ENCODE measurements at regions not wholly inside any gene's neighbourhood (a gene's known extent, or its start where the extent isn't known, plus 50 kb on each side); places are given as distances from the start of the nearest gene placed in this dataset.
A peak's percentile ranks its signal among the peaks of the same experiment; 100 is the strongest.

- TF ChIP-seq JARID2 (CRISPR knock-in tag; IDR thresholded peaks at IDR 0.05; ENCODE audit: insufficient replicate concordance), result no peak
- no peak for TF ChIP-seq ZNF776 (CRISPR knock-in tag; IDR thresholded peaks at IDR 0.05)
- no peak for TF ChIP-seq PHF5A (CRISPR knock-in tag; IDR thresholded peaks at IDR 0.05; ENCODE audit: low read depth, unreplicated experiment)
- peak; percentile 70 for TF ChIP-seq NFIC (IDR thresholded peaks at IDR 0.05; ENCODE audit: low read length)
- TF ChIP-seq RFXAP (CRISPR knock-in tag; IDR thresholded peaks at IDR 0.05; ENCODE audit: borderline replicate concordance), result no peak
- TF ChIP-seq RFX5 (IDR thresholded peaks at IDR 0.05; ENCODE audit: low read depth, low read length), result no peak
- no peak for TF ChIP-seq ZNF703 (CRISPR knock-in tag; IDR thresholded peaks at IDR 0.05; ENCODE audit: borderline replicate concordance)
- no peak for TF ChIP-seq ZMAT5 (CRISPR knock-in tag; IDR thresholded peaks at IDR 0.05; ENCODE audit: borderline replicate concordance, low read depth)
- no peak for TF ChIP-seq ZNF335 (CRISPR knock-in tag; IDR thresholded peaks at IDR 0.05)
- no peak for TF ChIP-seq ZC3H13 (CRISPR knock-in tag; IDR thresholded peaks at IDR 0.05)
- TF ChIP-seq ZNF552 (CRISPR knock-in tag; IDR thresholded peaks at IDR 0.05; ENCODE audit: borderline replicate concordance), result no peak
- no peak for TF ChIP-seq PCBP1 (IDR thresholded peaks at IDR 0.05; ENCODE audit: borderline replicate concordance, low read depth, low read length)
- TF ChIP-seq FOXP4 (CRISPR knock-in tag; IDR thresholded peaks at IDR 0.05), result peak; percentile 76
- TF ChIP-seq ZNF558 (CRISPR knock-in tag; IDR thresholded peaks at IDR 0.05; ENCODE audit: borderline replicate concordance), result no peak
- no peak for TF ChIP-seq KMT2A (CRISPR knock-in tag; IDR thresholded peaks at IDR 0.05)
- no peak for TF ChIP-seq MIER2 (CRISPR knock-in tag; IDR thresholded peaks at IDR 0.05)
- no peak for TF ChIP-seq POGK (CRISPR knock-in tag; conservative IDR thresholded peaks at IDR 0.05)
- TF ChIP-seq PAXIP1 (CRISPR knock-in tag; conservative IDR thresholded peaks at IDR 0.05), result peak; percentile 68
- no peak for TF ChIP-seq ZFP91 (CRISPR knock-in tag; IDR thresholded peaks at IDR 0.05; ENCODE audit: borderline replicate concordance)
- no peak for TF ChIP-seq FOXK1 (CRISPR knock-in tag; IDR thresholded peaks at IDR 0.05; ENCODE audit: borderline replicate concordance, low read depth)
- TF ChIP-seq TRIM24 (CRISPR knock-in tag; IDR thresholded peaks at IDR 0.05), result no peak
These were observed 65.5 kb upstream of the NR2F2 start (continued) for GRCh38 chr15:96264801-96265515.
